Neuronal stem cell (in vitro differentiated cells): ENCODE measurements at regions not wholly inside any gene's neighbourhood (a gene's known extent, or its start where the extent isn't known, plus 50 kb on each side); places are given as distances from the start of the nearest gene placed in this dataset.

Experiments
- DNase-seq: peaks from one replicate; pipeline ENCODE4 v3.0.0-alpha.2; 2013; ENCODE audit warnings: low spot score
- H2AFZ ChIP-seq: one replicate; pipeline ENCODE4 v1.6.1; 2013; ENCODE audit warnings: mild to moderate bottlenecking, low read length, inconsistent platforms
- H2AK5ac ChIP-seq: 2 replicates; pipeline ENCODE4 v1.6.1; 2013; ENCODE audit warnings: low read depth, mild to moderate bottlenecking, inconsistent platforms, low read length, moderate library complexity, mixed read lengths
- H2BK120ac ChIP-seq: 2 replicates; pipeline ENCODE4 v1.6.1; 2013; ENCODE audit warnings: low read depth, mild to moderate bottlenecking, inconsistent platforms, low read length, moderate library complexity, mixed read lengths
- H2BK12ac ChIP-seq: one replicate; pipeline ENCODE4 v1.6.1; 2013; ENCODE audit warnings: low read length, inconsistent platforms
- H2BK15ac ChIP-seq: 2 replicates; pipeline ENCODE4 v1.6.1; 2013; ENCODE audit warnings: mild to moderate bottlenecking, low read length, inconsistent platforms, mixed read lengths
- H2BK5ac ChIP-seq: one replicate; pipeline ENCODE4 v1.6.1; 2013; ENCODE audit warnings: inconsistent platforms, mild to moderate bottlenecking, low read length, moderate library complexity
- H3K14ac ChIP-seq: one replicate; pipeline ENCODE4 v1.6.1; 2013; ENCODE audit warnings: low read length, inconsistent platforms
- H3K18ac ChIP-seq: 2 replicates; pipeline ENCODE4 v1.6.1; 2013; ENCODE audit warnings: low read length, inconsistent platforms
- H3K23ac ChIP-seq: 2 replicates; pipeline ENCODE4 v1.6.1; 2013; ENCODE audit warnings: low read depth, mild to moderate bottlenecking, mixed read lengths, low read length, inconsistent platforms; ENCODE audit not compliant: poor library complexity
- H3K27ac ChIP-seq: replicated peaks from 3 replicates; pipeline ENCODE4 v1.5.1; 2013; ENCODE audit warnings: low read length, inconsistent platforms
- H3K27me3 ChIP-seq, 3 experiments: 2 replicates each; pipeline ENCODE4 v1.6.1; 2013; ENCODE audit warnings: low read length in 3 of 3, mild to moderate bottlenecking in 2 of 3, inconsistent platforms in 1 of 3, low read depth in 1 of 3, mixed read lengths in 1 of 3, moderate library complexity in 1 of 3; ENCODE audit not compliant: control insufficient read depth in 3 of 3, insufficient read depth in 3 of 3
- H3K36me3 ChIP-seq, 2 donors: replicated peaks in 1 of 2; 2 replicates each; pipeline ENCODE4 v1.6.1; 2013; ENCODE audit warnings: low read length in 2 of 2; ENCODE audit not compliant: control insufficient read depth in 2 of 2, insufficient read depth in 2 of 2
- H3K4ac ChIP-seq: 2 replicates; pipeline ENCODE4 v1.6.1; 2013; ENCODE audit warnings: inconsistent platforms, mild to moderate bottlenecking, low read length, moderate library complexity
- H3K4me1 ChIP-seq, 2 donors: 1 replicate in 1 of 2; 2 replicates in 1 of 2; pipeline ENCODE4 v1.6.1; 2013; ENCODE audit warnings: low read length in 2 of 2, low read depth in 1 of 2; ENCODE audit not compliant: control insufficient read depth in 2 of 2, insufficient read depth in 1 of 2
- H3K4me2 ChIP-seq: one replicate; pipeline ENCODE4 v1.6.1; 2013; ENCODE audit warnings: mild to moderate bottlenecking, low read length, inconsistent platforms; ENCODE audit not compliant: insufficient read depth, poor library complexity, severe bottlenecking
- H3K4me3 ChIP-seq, 2 donors: 2 replicates each; pipeline ENCODE4 v1.5.1; 2013; ENCODE audit warnings: low read length in 2 of 2, mild to moderate bottlenecking in 2 of 2, inconsistent platforms in 1 of 2, moderate library complexity in 1 of 2
- H3K79me1 ChIP-seq: one replicate; pipeline ENCODE4 v1.6.1; 2013; ENCODE audit warnings: low read depth, mild to moderate bottlenecking, inconsistent platforms, low read length, moderate library complexity
- H3K9ac ChIP-seq: one replicate; pipeline ENCODE4 v1.6.1; 2013; ENCODE audit warnings: mild to moderate bottlenecking, low read depth, low read length, inconsistent platforms; ENCODE audit not compliant: poor library complexity
- H3K9me3 ChIP-seq, 2 donors: replicated peaks in 1 of 2; 2 replicates each; pipeline versions ENCODE3 to v1.6.1; 2013; ENCODE audit warnings: low read length in 2 of 2, mild to moderate bottlenecking in 2 of 2, inconsistent platforms in 1 of 2, low read depth in 1 of 2, mixed read lengths in 1 of 2, moderate library complexity in 1 of 2; ENCODE audit not compliant: control insufficient read depth in 2 of 2, insufficient read depth in 1 of 2
- H4K8ac ChIP-seq: one replicate; pipeline ENCODE4 v1.6.1; 2013; ENCODE audit warnings: low read depth, mild to moderate bottlenecking, inconsistent platforms, low read length, moderate library complexity
- H4K91ac ChIP-seq: one replicate; pipeline ENCODE4 v1.6.1; 2013; ENCODE audit warnings: low read length, low read depth, mild to moderate bottlenecking, inconsistent platforms; ENCODE audit not compliant: poor library complexity
- WGBS, 2 donors: extraction: QIAGEN DNeasy Blood & Tissue Kit; methylation state at CpG; one replicate each; pipeline ENCODE4 v1.1.7; 2013; ENCODE audit warnings: missing lambda C conversion rate in 2 of 2, mixed read lengths in 1 of 2; ENCODE audit not compliant: insufficient read length in 2 of 2, insufficient replicate concordance in 1 of 2; ENCODE audit errors: extremely low coverage in 2 of 2; 5-methylcytosine and 5-hydroxymethylcytosine counted together

DNA sequence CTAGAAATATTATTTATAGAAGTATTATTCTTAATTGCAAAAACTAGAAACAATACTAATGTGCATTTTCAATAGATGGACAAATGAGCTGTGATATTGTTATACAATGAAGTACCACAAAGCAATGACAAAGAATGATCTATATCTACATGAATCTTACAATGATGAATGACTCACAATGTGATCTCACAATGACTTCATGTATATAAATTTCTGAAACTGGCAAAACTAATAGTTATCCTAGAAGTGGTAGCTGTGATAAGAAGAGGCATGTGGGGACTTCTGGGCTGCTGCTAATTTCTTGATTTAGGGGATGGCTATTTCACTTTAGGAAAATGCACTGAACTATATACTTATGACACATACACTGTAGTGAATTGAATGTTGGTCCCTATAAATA, 396.0 kb upstream of the ZNF608 start:
- H3K9ac ChIP-seq, result no peak overlapping the region
- DNase-seq, result no peak

DNA sequence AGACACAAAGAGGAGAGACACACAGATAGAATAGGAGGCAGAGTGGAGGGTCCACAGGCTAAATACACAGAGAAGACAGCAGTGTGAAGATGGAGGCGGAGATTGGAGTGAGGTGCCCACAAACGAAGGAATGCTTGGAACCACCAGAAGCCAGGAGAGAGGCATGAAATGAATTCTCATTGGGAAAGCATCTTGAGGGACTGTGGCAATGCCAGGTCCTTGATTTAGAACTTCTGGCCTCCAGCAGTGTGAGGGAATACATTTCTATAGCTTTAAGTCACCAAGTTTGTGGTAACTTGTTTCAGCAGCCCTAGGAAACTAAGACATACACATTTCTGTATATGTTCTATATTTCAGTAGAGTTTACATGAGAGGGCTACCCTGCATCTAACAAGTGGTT, 396.6 kb upstream of the ZNF608 start:
- Histone ChIP-seq H3K23ac (no peak overlapping the region), H3K27me3 (no peaks in the 10 kb centered on the region), H2AK5ac (no peak overlapping the region), H2BK15ac (no peak overlapping the region), H3K9ac (no peak overlapping the region), H4K91ac (no peak overlapping the region), H4K8ac (no peak overlapping the region), H3K4me3 (no peak overlapping the region), H3K36me3 (no peaks in the 10 kb centered on the region), H2BK5ac (no peak overlapping the region), H3K18ac (no peak overlapping the region), H3K27ac (no peak overlapping the region), H3K14ac (no peak overlapping the region), H2BK12ac (no peak overlapping the region), H3K4me1 (peaks cover 0 to 3% of the 10 kb centered on the region in 2 donors), H2AFZ (no peak overlapping the region), H3K9me3 (no peaks in the 10 kb centered on the region), H3K4me2 (no peak overlapping the region), H3K79me1 (no peaks in the 10 kb centered on the region), H3K4ac (no peak overlapping the region), H2BK120ac (no peak overlapping the region)
- WGBS, 2 donors, result no CpG with 5 or more reads among the region's 2 CpGs
- DNase-seq, result no peak

More for the DNA sequence above, 396.0 kb upstream of the ZNF608 start:
- Histone ChIP-seq H3K23ac (no peak overlapping the region), H3K27me3 (no peaks in the 10 kb centered on the region), H4K8ac (no peak overlapping the region), H2BK15ac (no peak overlapping the region), H3K14ac (no peak overlapping the region), H3K4me1 (peaks cover 2 to 7% of the 10 kb centered on the region in 2 donors), H2BK120ac (no peak overlapping the region), H3K36me3 (no peaks in the 10 kb centered on the region), H3K4me3 (no peak overlapping the region), H3K18ac (no peak overlapping the region), H4K91ac (no peak overlapping the region), H3K79me1 (no peaks in the 10 kb centered on the region), H2BK12ac (no peak overlapping the region), H2AK5ac (no peak overlapping the region), H3K9me3 (no peaks in the 10 kb centered on the region), H2AFZ (no peak overlapping the region), H2BK5ac (no peak overlapping the region), H3K4me2 (no peak overlapping the region), H3K4ac (no peak overlapping the region), H3K27ac (no peak overlapping the region)

DNA sequence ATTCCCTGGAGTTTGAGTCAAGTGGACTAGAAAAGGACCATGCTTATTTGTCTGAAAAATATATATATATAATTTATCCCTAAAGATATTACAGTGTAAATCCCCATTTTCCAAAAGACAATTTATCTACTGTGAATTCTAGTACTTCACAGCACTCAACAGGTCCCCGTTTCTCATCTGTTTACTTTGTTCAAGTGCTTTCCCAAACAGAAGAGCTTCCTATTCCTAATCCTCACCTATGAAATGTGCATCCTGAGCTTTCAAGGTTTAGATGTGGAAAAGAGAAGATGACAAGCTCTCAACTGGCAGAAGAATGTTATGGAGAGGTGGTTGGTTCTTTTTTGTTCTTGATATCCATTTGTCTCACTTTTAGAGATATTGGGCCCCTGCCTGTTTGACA, 401.6 kb upstream of the ZNF608 start:
- no peaks in the 10 kb centered on the region for H3K36me3 ChIP-seq
- no peak overlapping the region for H4K8ac ChIP-seq
- no peak overlapping the region for H2AK5ac ChIP-seq
- no peak overlapping the region for H3K27ac ChIP-seq
- H3K4me1 ChIP-seq, result peaks cover 5 to 18% of the 10 kb centered on the region in 2 donors
- WGBS, 2 donors, result no CpG with 5 or more reads among the region's 1 CpG
- no peak for DNase-seq
- H3K4me2 ChIP-seq, result no peak overlapping the region
- H3K79me1 ChIP-seq, result no peaks in the 10 kb centered on the region
- no peak overlapping the region for H2BK5ac ChIP-seq
- H3K18ac ChIP-seq, result no peak overlapping the region
- no peaks in the 10 kb centered on the region for H3K9me3 ChIP-seq
- no peak overlapping the region for H2AFZ ChIP-seq
- no peak overlapping the region for H4K91ac ChIP-seq
- H3K14ac ChIP-seq, result no peak overlapping the region
- H3K23ac ChIP-seq, result no peak overlapping the region
- H2BK15ac ChIP-seq, result no peak overlapping the region
- no peak overlapping the region for H3K4me3 ChIP-seq
- H3K27me3 ChIP-seq, result no peaks in the 10 kb centered on the region
- no peak overlapping the region for H2BK120ac ChIP-seq
- H2BK12ac ChIP-seq, result no peak overlapping the region
- no peak overlapping the region for H3K9ac ChIP-seq
- H3K4ac ChIP-seq, result no peak overlapping the region

DNA sequence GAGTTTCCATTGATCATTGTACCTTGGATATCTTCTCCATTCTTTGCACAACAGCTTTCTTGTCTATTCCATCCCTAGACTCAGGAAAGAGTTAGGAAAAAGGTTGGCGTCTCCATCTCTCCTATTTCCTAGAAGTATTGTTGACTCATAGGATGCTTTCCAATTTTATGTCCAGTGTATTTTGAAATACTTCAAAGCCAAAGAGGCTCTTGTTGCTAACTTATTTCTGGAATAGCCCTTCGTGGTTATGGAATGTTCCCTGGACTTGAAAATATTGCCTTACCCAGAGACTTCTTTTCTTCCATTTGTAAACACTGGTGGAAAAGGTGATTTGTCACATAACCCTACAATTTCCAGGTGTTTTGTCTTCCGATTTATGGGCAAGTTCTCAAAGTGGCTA, 402.3 kb upstream of the ZNF608 start:
- Histone ChIP-seq H3K4ac (no peak overlapping the region), H3K14ac (no peak overlapping the region), H3K23ac (no peak overlapping the region), H3K4me2 (no peak overlapping the region), H2AFZ (peak overlapping the region; percentile 6), H3K9me3 (no peaks in the 10 kb centered on the region), H3K27me3 (no peaks in the 10 kb centered on the region), H4K91ac (no peak overlapping the region), H4K8ac (no peak overlapping the region), H3K36me3 (no peaks in the 10 kb centered on the region), H2BK120ac (no peak overlapping the region), H2BK5ac (no peak overlapping the region), H3K9ac (no peak overlapping the region), H3K18ac (no peak overlapping the region), H3K27ac (no peak overlapping the region), H3K79me1 (no peaks in the 10 kb centered on the region), H2AK5ac (no peak overlapping the region), H3K4me3 (no peak overlapping the region), H2BK12ac (no peak overlapping the region), H2BK15ac (no peak overlapping the region), H3K4me1 (peaks cover 5 to 18% of the 10 kb centered on the region in 2 donors)
- no CpG with 5 or more reads among the region's 3 CpGs for WGBS, 2 donors
- no peak for DNase-seq
